OCI-LY3 (cell line): ENCODE measurements at regions not wholly inside any gene's neighbourhood (a gene's known extent, or its start where the extent isn't known, plus 50 kb on each side); places are given as distances from the start of the nearest gene placed in this dataset.

ENCODE experiments used
- H2AFZ ChIP-seq: fragments of 200-600, 300-600 bp; shearing (Covaris generic); 2 replicates; pipeline ENCODE4 v1.6.0; 2014; ENCODE audit warnings: antibody characterized with exemption, low read depth, low read length
- H3K27ac ChIP-seq: fragments of 200-600, 300-600 bp; sonication (generic); 2 replicates; pipeline ENCODE4 v1.5.1; 2014; ENCODE audit warnings: mild to moderate bottlenecking, low read length, moderate library complexity, mixed read lengths
- H3K27me3 ChIP-seq: fragments of 200-600, 300-600 bp; sonication (generic); 2 replicates; pipeline ENCODE4 v1.6.1; 2014; ENCODE audit warnings: low read depth, low read length, mixed read lengths
- H3K36me3 ChIP-seq: fragments of 200-600, 300-600 bp; sonication (generic); replicated peaks from 2 replicates; pipeline ENCODE3; 2014; ENCODE audit warnings: low read depth, low read length, mixed read lengths
- H3K4me1 ChIP-seq: fragments of 300-600, 200-600 bp; sonication (generic); 2 replicates; pipeline ENCODE4 v1.6.1; 2014; ENCODE audit warnings: low read length, mixed read lengths
- H3K4me2 ChIP-seq: fragments of 200-600, 300-600 bp; sonication (generic); 2 replicates; pipeline ENCODE4 v1.6.1; 2014; ENCODE audit warnings: low read length, mixed read lengths
- H3K4me3 ChIP-seq: fragments of 300-600, 200-600 bp; sonication (generic); 2 replicates; pipeline ENCODE4 v1.5.1; 2014; ENCODE audit warnings: antibody characterized with exemption, mild to moderate bottlenecking, low read length, moderate library complexity
- H3K79me2 ChIP-seq: fragments of 300-600, 200-600 bp; shearing (Covaris generic); 2 replicates; pipeline ENCODE4 v1.6.1; 2014; ENCODE audit warnings: mild to moderate bottlenecking, low read length, mixed read lengths
- H3K9ac ChIP-seq: fragments of 300-600, 200-600 bp; shearing (Covaris generic); 2 replicates; pipeline ENCODE4 v1.6.0; 2014; ENCODE audit warnings: mild to moderate bottlenecking, low read length, moderate library complexity
- H3K9me3 ChIP-seq: fragments of 200-600, 300-600 bp; shearing (Covaris generic); 2 replicates; pipeline ENCODE4 v1.6.1; 2014; ENCODE audit warnings: low read length, mixed read lengths; ENCODE audit not compliant: insufficient read depth
- H4K20me1 ChIP-seq: fragments of 200-600, 300-600 bp; sonication (generic); 2 replicates; pipeline ENCODE4 v1.6.1; 2016; ENCODE audit warnings: low read length, mixed read lengths; ENCODE audit not compliant: insufficient read depth
- EZH2phosphoT487 ChIP-seq: fragments of 200-600 bp; shearing (Covaris generic); IDR thresholded peaks from 2 replicates; pipeline ENCODE4 v1.6.1; 2018; ENCODE audit warnings: antibody characterized with exemption, mixed run types, low read depth
- TF ChIP-seq, protein P1 (sequence below): fragments of 200-600, 300-600 bp; sonication (generic); IDR thresholded peaks from 2 replicates; pipeline ENCODE4 v1.5.1; 2014; ENCODE audit warnings: antibody characterized with exemption, low read length, low read depth

DNA sequence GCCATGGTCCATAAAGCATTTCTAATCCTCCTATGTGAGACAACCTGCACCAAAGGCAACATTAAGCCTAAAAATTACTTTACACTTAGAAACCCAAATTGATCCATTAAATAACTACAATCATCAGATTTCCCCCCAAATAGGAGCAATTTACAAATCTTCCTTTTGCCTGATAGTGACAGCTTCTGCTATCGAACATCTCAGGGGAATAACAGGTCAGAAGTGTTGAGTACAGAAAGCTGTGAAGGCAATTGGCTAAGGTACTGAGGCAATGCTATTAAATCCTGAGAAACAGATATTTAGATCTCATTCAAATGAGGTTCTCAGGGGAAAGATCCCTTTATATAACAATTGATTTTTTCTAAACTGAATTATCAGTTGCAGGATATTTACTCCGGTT, 141.1 kb downstream of the PIK3R1 start:
- Histone ChIP-seq H3K27ac (no peak overlapping the region), H3K4me3 (no peak overlapping the region), H3K79me2 (no peaks in the 10 kb centered on the region), H2AFZ (no peak overlapping the region), H4K20me1 (no peaks in the 10 kb centered on the region), H3K4me2 (no peak overlapping the region), H3K4me1 (no peaks in the 10 kb centered on the region), H3K9me3 (no peaks in the 10 kb centered on the region), H3K9ac (no peak overlapping the region), H3K27me3 (no peaks in the 10 kb centered on the region), H3K36me3 (no peaks in the 10 kb centered on the region)
- TF ChIP-seq, protein P1, sequence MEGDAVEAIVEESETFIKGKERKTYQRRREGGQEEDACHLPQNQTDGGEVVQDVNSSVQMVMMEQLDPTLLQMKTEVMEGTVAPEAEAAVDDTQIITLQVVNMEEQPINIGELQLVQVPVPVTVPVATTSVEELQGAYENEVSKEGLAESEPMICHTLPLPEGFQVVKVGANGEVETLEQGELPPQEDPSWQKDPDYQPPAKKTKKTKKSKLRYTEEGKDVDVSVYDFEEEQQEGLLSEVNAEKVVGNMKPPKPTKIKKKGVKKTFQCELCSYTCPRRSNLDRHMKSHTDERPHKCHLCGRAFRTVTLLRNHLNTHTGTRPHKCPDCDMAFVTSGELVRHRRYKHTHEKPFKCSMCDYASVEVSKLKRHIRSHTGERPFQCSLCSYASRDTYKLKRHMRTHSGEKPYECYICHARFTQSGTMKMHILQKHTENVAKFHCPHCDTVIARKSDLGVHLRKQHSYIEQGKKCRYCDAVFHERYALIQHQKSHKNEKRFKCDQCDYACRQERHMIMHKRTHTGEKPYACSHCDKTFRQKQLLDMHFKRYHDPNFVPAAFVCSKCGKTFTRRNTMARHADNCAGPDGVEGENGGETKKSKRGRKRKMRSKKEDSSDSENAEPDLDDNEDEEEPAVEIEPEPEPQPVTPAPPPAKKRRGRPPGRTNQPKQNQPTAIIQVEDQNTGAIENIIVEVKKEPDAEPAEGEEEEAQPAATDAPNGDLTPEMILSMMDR = no peak
- TF ChIP-seq EZH2phosphoT487 = no peak

DNA sequence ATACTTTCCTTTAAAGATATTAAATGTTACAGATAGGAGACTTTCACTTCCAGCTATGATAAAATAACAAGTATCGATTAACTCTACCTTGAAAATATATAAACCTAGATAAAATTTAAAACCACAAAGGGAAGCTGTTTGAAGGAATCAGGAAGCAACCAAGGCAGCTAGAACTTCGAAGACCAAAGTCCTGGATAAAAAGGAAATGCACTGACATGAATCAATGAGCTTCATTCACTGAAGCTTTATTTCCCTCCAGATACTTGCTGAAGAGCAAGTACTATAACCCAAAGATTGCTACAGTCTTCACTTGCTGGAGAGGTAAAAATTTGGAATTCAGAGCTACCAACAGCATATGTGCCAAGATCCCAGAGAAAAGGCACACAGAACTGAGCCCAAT, 144.1 kb downstream of the PIK3R1 start:
- Histone ChIP-seq H3K9me3 (no peaks in the 10 kb centered on the region), H3K27me3 (no peaks in the 10 kb centered on the region), H3K79me2 (no peaks in the 10 kb centered on the region), H3K27ac (no peak overlapping the region), H3K4me3 (no peak overlapping the region), H3K9ac (no peak overlapping the region), H2AFZ (no peak overlapping the region), H4K20me1 (no peaks in the 10 kb centered on the region), H3K36me3 (no peaks in the 10 kb centered on the region), H3K4me1 (no peaks in the 10 kb centered on the region), H3K4me2 (no peak overlapping the region)
- no peak for TF ChIP-seq EZH2phosphoT487
- TF ChIP-seq, protein P1 = no peak

DNA sequence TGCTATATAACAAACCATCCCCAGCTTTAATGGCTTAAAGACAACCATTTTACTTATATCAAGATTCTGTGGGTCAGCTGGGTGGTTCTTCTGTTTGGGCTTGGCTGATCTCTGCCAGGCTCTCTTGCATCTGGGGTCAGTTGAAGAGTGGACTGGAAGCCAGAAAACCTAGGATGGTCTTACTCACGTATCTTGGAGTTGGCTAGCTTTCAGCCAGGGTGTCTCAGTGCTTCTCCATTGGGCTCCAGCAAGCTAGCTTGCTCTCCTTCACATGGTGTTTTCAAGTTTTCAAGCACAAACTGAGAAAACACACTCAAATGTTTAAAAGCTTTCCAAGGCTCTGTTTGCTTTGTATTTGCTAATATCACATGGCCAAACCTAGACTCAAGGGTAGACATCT, 146.8 kb downstream of the PIK3R1 start:
- Histone ChIP-seq H3K4me2 (no peak overlapping the region), H3K27me3 (no peaks in the 10 kb centered on the region), H3K79me2 (no peaks in the 10 kb centered on the region), H3K4me3 (no peak overlapping the region), H3K4me1 (no peaks in the 10 kb centered on the region), H3K9me3 (no peaks in the 10 kb centered on the region), H2AFZ (no peak overlapping the region), H4K20me1 (no peaks in the 10 kb centered on the region), H3K27ac (no peak overlapping the region), H3K36me3 (no peaks in the 10 kb centered on the region), H3K9ac (no peak overlapping the region)
- no peak for TF ChIP-seq EZH2phosphoT487
- TF ChIP-seq, protein P1 = no peak

DNA sequence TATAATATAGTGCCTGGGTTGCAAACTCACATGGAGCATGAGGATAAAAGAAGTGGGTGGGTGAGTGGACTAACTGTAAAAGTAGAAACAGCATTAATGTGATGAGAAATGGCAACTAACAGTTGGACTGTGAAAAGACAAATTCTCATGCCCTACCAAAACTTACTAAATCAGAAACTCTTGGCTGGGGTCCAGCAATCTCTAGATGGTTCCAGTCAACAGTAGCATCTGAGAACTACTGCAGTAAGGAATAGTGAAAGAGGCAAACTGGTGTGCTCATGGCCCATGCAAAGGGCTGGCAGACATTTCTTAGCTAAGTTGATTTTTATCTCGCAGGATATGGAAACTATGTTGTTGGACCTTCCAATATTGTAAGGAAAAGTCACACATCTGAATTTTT, 150.3 kb downstream of the PIK3R1 start:
- Histone ChIP-seq H3K4me1 (no peaks in the 10 kb centered on the region), H3K9ac (no peak overlapping the region), H2AFZ (no peak overlapping the region), H3K27ac (no peak overlapping the region), H3K4me2 (no peak overlapping the region), H3K9me3 (no peaks in the 10 kb centered on the region), H3K36me3 (no peaks in the 10 kb centered on the region), H4K20me1 (no peaks in the 10 kb centered on the region), H3K27me3 (no peaks in the 10 kb centered on the region), H3K79me2 (no peaks in the 10 kb centered on the region), H3K4me3 (no peak overlapping the region)
- TF ChIP-seq EZH2phosphoT487 = no peak
- TF ChIP-seq, protein P1 = no peak
